ENCODE measurements at regions not wholly inside any gene's neighbourhood (a gene's known extent, or its start where the extent isn't known, plus 50 kb on each side); places are given as distances from the start of the nearest gene placed in this dataset.

DNA sequence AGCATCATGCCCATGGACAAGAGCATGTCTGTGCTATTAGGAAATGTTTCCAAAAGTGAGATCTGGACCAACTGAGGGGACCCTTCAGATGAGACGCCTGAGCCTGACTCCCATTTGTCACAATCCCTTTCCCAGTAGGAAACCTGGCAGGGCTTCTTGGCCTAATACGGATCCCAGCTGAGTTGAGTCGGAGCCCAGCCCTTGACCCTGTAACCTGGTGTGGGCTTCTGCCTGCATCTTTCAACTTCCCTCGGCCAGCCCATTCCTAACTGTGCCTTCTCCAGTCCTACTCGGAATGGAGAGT, 148.3 kb downstream of the IRX2 start:
- DNase-seq (ENCODE audit: low spot score) = no peak

- DNase-seq (ENCODE audit: low spot score) = no peak
These were observed 148.8 kb downstream of the IRX2 start for GRCh38 chr5:2602451-2603271.

- no peak for DNase-seq (ENCODE audit: low spot score)
These were observed 153.0 kb downstream of the IRX2 start for GRCh38 chr5:2598503-2598902.

GRCh38 chr5:2594701-2595100, 156.8 kb downstream of the IRX2 start:
- DNase-seq (ENCODE audit: low spot score) = no peak

DNA sequence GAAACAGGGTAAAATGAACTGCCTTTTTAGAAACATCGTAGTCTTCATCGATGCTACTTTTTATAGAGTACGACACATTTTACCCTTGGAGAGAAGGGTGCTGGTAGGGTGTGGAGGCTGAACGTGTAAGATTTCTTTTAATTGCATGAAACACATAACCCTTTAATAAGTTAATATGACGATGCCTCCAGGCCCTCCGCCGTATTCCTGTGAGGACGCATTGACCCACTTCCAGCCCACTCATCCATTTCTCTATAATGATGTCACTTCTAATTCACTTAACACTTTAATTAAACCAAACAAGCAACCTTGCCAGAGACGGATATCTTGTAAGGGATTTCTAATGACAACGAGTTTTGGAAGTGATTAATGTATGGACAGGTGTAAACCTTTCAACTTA, 158.7 kb downstream of the IRX2 start:
- no peak for DNase-seq (ENCODE audit: low spot score)

- DNase-seq (ENCODE audit: low spot score) = no peak
These were observed 159.6 kb downstream of the IRX2 start for GRCh38 chr5:2591777-2592453.

DNA sequence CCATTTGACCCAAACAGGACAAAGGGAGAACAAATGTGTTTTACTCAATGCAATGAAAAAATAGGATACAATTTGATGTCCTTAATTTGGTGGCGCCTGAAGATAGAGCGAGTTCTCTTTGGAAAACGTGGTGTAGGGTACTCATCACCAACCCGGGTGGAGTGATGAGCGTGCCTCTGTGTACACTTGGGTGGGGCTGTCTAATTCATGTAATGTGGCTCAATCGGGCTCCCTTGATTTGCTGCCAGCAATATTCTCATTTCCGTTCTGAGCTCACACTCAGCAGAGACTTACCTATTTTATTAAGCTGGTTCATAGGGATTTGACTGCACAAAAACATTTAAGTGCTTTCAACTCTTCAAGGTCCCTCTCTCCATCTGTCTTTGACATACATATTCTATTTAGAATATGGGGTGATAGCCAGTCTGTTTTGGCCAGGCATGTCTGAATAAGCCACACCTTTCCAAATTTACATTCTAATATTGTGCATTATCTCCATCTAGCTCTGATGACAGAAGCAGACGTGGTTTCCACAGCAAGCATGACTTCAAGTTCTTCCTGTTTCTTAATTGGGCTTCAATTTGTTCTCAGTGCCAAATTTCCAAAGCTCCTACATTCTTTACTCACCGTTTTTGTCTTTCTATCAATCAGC, 162.5 kb downstream of the IRX2 start:
- no peak for DNase-seq (ENCODE audit: low spot score)

DNA sequence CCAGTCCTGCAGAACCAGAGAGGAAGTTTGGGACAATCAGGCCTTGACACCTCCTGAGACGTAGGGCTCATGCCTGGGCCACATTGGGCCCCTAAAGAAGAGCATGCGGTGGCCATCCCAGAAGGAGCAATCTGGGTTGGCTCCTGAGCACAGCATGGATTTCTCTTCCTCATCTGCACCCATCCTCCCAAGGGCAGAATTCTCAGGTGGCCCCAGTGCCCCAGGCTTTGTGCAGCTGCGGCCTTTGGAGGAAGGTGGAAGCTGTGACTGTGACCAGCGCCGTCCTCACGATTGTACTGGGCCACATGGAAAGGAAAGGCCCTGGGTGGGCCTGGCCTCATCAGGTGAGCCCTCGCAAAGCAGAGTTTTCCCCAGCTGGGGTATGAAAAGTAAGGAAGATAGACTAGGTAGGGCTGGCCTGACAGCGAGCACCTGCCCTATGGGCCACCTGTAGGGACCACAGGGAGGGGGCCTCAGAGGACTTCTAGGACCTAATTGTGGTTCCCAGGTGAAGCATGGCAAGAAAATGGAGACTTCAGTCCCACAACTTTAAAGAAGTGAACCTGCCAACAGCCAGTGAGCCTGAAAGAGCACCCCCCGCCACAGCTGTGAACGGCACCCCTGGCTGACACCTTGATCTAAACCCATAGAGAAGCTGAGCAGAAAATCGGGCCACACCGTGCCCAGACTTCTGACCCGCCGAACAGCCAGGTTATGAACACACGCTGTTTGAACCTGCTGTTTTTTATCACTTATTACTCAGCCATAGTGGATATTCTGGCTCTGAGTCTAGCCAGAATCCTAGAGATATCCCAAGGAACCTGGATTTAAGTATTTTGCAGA, 164.1 kb downstream of the IRX2 start:
- DNase-seq (ENCODE audit: low spot score) = no peak

DNA sequence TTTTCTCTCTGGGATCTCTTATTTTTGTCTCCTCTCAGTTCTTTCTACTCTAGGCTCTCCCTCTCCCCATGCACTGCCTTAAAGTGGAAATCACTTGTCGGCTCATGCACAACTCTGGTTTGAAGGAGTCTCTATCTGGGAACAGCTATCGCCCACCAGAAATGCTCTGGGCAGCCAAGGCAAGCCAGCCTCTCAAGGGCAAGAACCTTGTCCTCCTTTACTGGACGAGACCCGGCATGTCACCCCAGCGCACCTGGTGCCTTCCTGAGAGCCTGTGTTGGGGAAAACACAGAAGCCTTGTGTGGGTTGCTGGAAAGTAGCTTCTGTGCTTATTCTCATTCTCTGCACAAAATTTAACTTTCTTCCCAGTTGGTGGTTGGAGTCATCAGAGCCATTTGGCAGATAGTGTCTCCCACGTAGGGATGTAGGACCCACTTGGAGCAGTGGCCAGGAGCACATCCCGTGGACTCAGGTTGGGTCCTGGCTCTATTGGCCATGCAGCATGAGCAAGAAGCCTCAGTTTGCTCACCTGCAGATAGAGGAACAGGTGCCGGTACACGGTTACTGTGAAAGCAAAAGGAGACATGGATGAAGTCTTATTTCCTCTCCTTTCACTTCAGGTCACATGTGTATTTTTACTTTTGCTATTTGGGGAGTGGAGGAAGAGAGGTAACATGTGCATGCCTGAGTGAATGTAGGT, 165.3 kb downstream of the IRX2 start:
- DNase-seq (ENCODE audit: low spot score) = no peak

DNA sequence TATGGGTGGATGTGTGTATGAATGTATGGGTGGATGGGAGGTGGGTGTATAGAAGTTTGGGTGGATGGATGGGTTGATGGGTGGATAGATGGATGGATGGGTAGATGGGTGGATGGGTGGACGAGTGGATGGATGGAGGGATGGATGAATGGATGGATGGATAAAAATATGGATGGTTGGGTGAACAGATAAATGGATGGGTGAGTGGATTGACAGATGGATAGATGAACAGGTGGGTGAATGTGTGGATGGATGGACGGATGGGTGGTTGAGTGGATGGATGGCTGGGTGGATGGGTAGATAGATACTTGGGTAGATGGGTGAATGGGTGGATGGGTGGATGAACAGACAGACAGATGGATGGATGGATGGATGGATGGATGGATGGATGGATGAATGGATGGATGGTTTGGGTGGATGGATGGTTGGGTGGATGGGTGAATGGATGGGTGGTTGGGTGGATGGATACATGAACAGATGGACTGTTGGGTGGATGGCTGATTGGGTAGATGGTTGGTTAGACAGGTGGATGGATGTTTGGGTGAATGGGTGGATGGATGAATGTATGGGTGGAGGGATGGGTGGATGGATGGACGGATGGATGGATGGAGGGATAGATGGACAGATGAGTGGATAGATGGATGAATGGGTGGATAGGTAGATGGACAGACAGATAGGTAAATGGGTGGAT, 166.8 kb downstream of the IRX2 start:
- DNase-seq (ENCODE audit: low spot score) = no peak

- DNase-seq (ENCODE audit: low spot score) = no peak
These were observed 169.0 kb downstream of the IRX2 start for GRCh38 chr5:2582507-2582906.

- DNase-seq (ENCODE audit: low spot score) = no peak
These were observed 169.4 kb downstream of the IRX2 start for GRCh38 chr5:2582106-2582505.

- no peak for DNase-seq (ENCODE audit: low spot score)
These were observed 170.1 kb downstream of the IRX2 start for GRCh38 chr5:2581418-2581817.

GRCh38 chr5:2579126-2579525, 172.4 kb downstream of the IRX2 start:
- DNase-seq (ENCODE audit: low spot score) = no peak

DNA sequence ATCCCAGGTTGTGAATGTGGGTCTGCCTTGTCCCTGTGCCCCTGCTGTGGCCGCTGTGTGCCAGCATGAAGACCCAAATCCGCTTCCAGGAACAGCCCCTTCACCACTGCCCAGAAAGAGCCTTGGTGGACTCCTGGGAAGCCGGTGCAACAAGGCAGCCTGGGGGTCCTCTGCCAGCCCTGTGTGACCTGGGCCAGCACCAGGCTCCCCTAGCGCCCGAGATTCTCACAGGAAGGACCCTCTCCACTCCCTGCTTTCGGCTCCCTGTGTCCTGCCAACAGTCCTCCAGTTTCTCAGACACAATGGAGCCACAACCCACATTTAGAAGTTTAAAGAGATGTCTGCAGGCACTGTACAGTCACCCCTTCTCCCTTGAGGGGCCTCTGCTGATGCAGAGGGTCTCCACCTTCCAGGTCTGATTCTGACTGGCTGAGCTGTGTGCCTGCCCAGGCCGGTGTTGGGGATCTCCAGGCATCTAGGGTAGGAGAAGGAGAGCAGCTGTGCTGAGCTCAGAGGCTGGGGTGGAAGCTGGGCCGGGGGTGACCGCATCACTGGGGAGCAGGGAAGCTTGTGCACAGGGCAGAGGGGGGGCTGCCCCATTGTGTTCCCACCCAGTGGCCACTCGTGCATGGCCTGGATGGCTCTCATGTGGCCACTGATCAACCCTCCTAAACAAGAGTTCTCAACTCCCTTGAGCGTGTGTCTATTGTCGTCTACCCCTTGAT, 174.0 kb downstream of the IRX2 start:
- DNase-seq (ENCODE audit: low spot score) = no peak

DNA sequence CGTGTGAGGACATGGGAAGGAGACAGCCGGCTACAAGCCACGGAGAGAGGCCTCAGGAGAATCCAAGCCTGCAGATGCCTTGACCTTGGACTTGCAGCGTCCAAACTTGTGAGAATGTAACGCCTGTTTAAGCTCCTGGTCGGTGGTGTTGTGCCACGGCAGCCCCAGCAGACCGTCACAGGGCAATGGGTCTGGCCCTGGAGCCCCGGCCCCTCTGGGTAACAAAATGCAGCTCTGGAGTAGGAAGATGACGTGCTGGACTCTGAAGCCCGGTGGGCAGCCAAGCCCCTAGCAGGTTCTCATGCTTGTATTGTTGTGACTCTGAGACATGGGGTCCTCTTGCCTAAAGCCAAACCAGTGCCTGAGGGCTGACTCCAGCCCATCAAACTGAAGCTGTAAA, 174.7 kb downstream of the IRX2 start:
- no peak for DNase-seq (ENCODE audit: low spot score)

- DNase-seq (ENCODE audit: low spot score) = no peak
These were observed 175.6 kb downstream of the IRX2 start for GRCh38 chr5:2575871-2576270.

- no peak for DNase-seq (ENCODE audit: low spot score)
These were observed 176.2 kb downstream of the IRX2 start for GRCh38 chr5:2575292-2575691.

GRCh38 chr5:2574155-2574554, 177.3 kb downstream of the IRX2 start:
- no peak for DNase-seq (ENCODE audit: low spot score)

- no peak for DNase-seq (ENCODE audit: low spot score)
These were observed 180.9 kb downstream of the IRX2 start for GRCh38 chr5:2570586-2570985.
